D721Med (cell line): ENCODE measurements at regions not wholly inside any gene's neighbourhood (a gene's known extent, or its start where the extent isn't known, plus 50 kb on each side); places are given as distances from the start of the nearest gene placed in this dataset.

Experiments
- DNase-seq: peaks from one replicate; pipeline ENCODE4 v3.0.0; 2011; ENCODE audit warnings: low spot score; ENCODE audit not compliant: insufficient read length
- FAIRE-seq: peaks from 2 replicates; lab custom pipeline; 2011; peaks lifted over from hg19 to GRCh38; lab: Jason Lieb, UNC
- CTCF ChIP-seq: IDR thresholded peaks from 2 replicates; pipeline ENCODE4 v1.5.1; 2012; ENCODE audit warnings: mild to moderate bottlenecking, control low read depth; ENCODE audit not compliant: insufficient read depth; ENCODE audit errors: missing control alignments

GRCh38 chr3:174398761-174399160 is 460.4 kb upstream of the NAALADL2 start:
- TF ChIP-seq CTCF: no peak
- FAIRE-seq: no peak
- DNase-seq: no peak

GRCh38 chr3:174403831-174404230 is 455.3 kb upstream of the NAALADL2 start:
- no peak for TF ChIP-seq CTCF
- no peak for FAIRE-seq
- no peak for DNase-seq

- FAIRE-seq (no peak), DNase-seq (no peak)
- TF ChIP-seq CTCF: no peak
Measured at GRCh38 chr3:174408310-174408709, 450.8 kb upstream of the NAALADL2 start.

- no peak for DNase-seq
- no peak for TF ChIP-seq CTCF
- no peak for FAIRE-seq
Measured at GRCh38 chr3:174409086-174409743, 449.9 kb upstream of the NAALADL2 start.

GRCh38 chr3:174413062-174413912 is 445.8 kb upstream of the NAALADL2 start:
- no peak for DNase-seq
- FAIRE-seq: no peak
- no peak for TF ChIP-seq CTCF

- TF ChIP-seq CTCF: no peak
- FAIRE-seq: no peak
- no peak for DNase-seq
Measured at GRCh38 chr3:174414902-174415301, 444.2 kb upstream of the NAALADL2 start.

GRCh38 chr3:174417573-174417972 is 441.6 kb upstream of the NAALADL2 start:
- FAIRE-seq: no peak
- DNase-seq: no peak
- TF ChIP-seq CTCF: no peak
